ENCODE measurements at regions not wholly inside any gene's neighbourhood (a gene's known extent, or its start where the extent isn't known, plus 50 kb on each side); places are given as distances from the start of the nearest gene placed in this dataset.

GRCh38 chr6:134447883-134448387 lies 130.0 kb upstream of the SGK1 start:
- Mint-ChIP-seq H3K36me3 (ENCODE audit: low read depth) (no peaks in the 10 kb centered on the region), H3K4me3 (peak overlapping the region; percentile 53), H3K4me1 (ENCODE audit: low read depth) (peaks cover 56% of the 10 kb centered on the region), H3K27me3 (ENCODE audit: insufficient read depth) (no peaks in the 10 kb centered on the region), H3K27ac (peak overlapping the region; percentile 85), H3K9me3 (no peaks in the 10 kb centered on the region)
- peak; percentile 92 for DNase-seq
- no peak for TF ChIP-seq CTCF (IDR thresholded peaks at IDR 0.05)

GRCh38 chr6:134447423-134447822 lies 129.5 kb upstream of the SGK1 start:
- no peaks in the 10 kb centered on the region for H3K27me3 Mint-ChIP-seq (ENCODE audit: insufficient read depth)
- H3K4me1 Mint-ChIP-seq (ENCODE audit: low read depth), result peaks cover 59% of the 10 kb centered on the region
- DNase-seq, result no peak
- TF ChIP-seq CTCF (IDR thresholded peaks at IDR 0.05), result no peak
- H3K9me3 Mint-ChIP-seq, result no peaks in the 10 kb centered on the region
- H3K36me3 Mint-ChIP-seq (ENCODE audit: low read depth), result no peaks in the 10 kb centered on the region
- peak overlapping the region; percentile 85 for H3K27ac Mint-ChIP-seq
- peak overlapping the region; percentile 53 for H3K4me3 Mint-ChIP-seq

- Mint-ChIP-seq H3K27ac (peak overlapping the region; percentile 85), H3K36me3 (ENCODE audit: low read depth) (no peaks in the 10 kb centered on the region), H3K9me3 (no peaks in the 10 kb centered on the region), H3K4me1 (ENCODE audit: low read depth) (peaks cover 60% of the 10 kb centered on the region), H3K27me3 (ENCODE audit: insufficient read depth) (no peaks in the 10 kb centered on the region), H3K4me3 (peak overlapping the region; percentile 63)
- no peak for TF ChIP-seq CTCF (IDR thresholded peaks at IDR 0.05)
- DNase-seq, result no peak
Observed at GRCh38 chr6:134446896-134447295, 129.0 kb upstream of the SGK1 start.

GRCh38 chr6:134446218-134446848 lies 128.4 kb upstream of the SGK1 start:
- no peaks in the 10 kb centered on the region for H3K36me3 Mint-ChIP-seq (ENCODE audit: low read depth)
- no peak for TF ChIP-seq CTCF (IDR thresholded peaks at IDR 0.05)
- H3K27me3 Mint-ChIP-seq (ENCODE audit: insufficient read depth), result no peaks in the 10 kb centered on the region
- DNase-seq, result peak; percentile 45
- H3K9me3 Mint-ChIP-seq, result no peaks in the 10 kb centered on the region
- H3K4me1 Mint-ChIP-seq (ENCODE audit: low read depth), result peaks cover 56% of the 10 kb centered on the region
- H3K4me3 Mint-ChIP-seq, result peak overlapping the region; percentile 63
- peak overlapping the region; percentile 85 for H3K27ac Mint-ChIP-seq

GRCh38 chr6:134443009-134443408 lies 125.1 kb upstream of the SGK1 start:
- H3K4me1 Mint-ChIP-seq (ENCODE audit: low read depth), result peaks cover 33% of the 10 kb centered on the region
- H3K27ac Mint-ChIP-seq, result no peak overlapping the region
- no peaks in the 10 kb centered on the region for H3K36me3 Mint-ChIP-seq (ENCODE audit: low read depth)
- H3K9me3 Mint-ChIP-seq, result no peaks in the 10 kb centered on the region
- no peak for DNase-seq
- TF ChIP-seq CTCF (IDR thresholded peaks at IDR 0.05), result no peak
- H3K4me3 Mint-ChIP-seq, result no peak overlapping the region
- H3K27me3 Mint-ChIP-seq (ENCODE audit: insufficient read depth), result no peaks in the 10 kb centered on the region

All from HFFc6 (cell line).